GM10248 (cell line): ENCODE measurements at regions not wholly inside any gene's neighbourhood (a gene's known extent, or its start where the extent isn't known, plus 50 kb on each side); places are given as distances from the start of the nearest gene placed in this dataset.
"Not testable (repeated sequence)": the region's sequence is repeated elsewhere in the genome, so short reads cannot be mapped to it uniquely, and the experiment has no call there.

ENCODE experiments used
- CTCF ChIA-PET: fragments of 300-600 bp; sonication (Branson Sonifier 250); formaldehyde crosslinking; extraction: SDS; loops from one replicate; lab custom pipeline; 2021; ENCODE audit warnings: antibody characterized with exemption; lab: Yijun Ruan, JAX
- POLR2A ChIA-PET: fragments of 350-650 bp; sonication (Branson Sonifier 250); formaldehyde crosslinking; extraction: SDS; loops from one replicate; lab custom pipeline; 2020; ENCODE audit warnings: antibody characterized with exemption; lab: Yijun Ruan, JAX
- DNase-seq: peaks from one replicate; pipeline ENCODE4 v3.0.0; 2012; ENCODE audit errors: extremely low spot score
- CTCF ChIP-seq: IDR thresholded peaks from 2 replicates; pipeline ENCODE4 v1.5.1; 2012; ENCODE audit warnings: mild to moderate bottlenecking, low read depth; ENCODE audit errors: extremely low read depth, missing control alignments, control extremely low read depth

DNA sequence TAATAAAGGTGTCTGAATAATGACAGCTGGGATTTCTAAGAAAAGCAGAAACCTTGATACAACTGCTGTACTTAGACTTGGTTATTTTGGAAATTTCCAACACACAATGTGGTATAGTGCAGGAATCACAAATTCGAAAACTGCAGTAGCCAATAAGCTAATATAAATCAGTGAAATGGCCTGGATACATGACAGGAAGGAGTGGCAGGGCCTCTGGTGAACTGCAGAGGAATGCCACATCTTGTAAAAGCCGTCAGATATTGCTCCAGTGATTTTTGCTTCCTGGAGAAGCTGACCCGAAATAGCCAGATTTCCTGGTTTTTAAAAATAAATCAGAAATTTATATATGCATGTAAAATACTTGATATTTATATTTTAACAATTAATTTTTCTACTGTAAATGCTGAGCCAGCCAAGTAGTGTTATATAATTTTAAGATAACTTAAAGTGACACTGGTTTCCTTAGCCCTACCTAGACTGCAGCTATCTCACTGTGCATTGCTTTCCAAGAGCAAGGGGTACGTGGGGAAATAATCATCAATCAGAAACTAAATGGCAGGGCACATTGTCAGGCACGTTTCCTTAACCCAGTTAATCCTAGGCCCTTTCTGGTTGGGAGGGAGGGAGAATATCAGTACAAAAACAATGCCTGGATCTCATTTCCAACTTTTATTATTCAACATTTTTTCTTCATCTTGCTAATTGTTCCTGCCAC, 182.4 kb downstream of the RASEF start:
- no peak for DNase-seq
- no peak for TF ChIP-seq CTCF
- CTCF ChIA-PET: no interaction called here
- POLR2A ChIA-PET: no interaction called here

DNA sequence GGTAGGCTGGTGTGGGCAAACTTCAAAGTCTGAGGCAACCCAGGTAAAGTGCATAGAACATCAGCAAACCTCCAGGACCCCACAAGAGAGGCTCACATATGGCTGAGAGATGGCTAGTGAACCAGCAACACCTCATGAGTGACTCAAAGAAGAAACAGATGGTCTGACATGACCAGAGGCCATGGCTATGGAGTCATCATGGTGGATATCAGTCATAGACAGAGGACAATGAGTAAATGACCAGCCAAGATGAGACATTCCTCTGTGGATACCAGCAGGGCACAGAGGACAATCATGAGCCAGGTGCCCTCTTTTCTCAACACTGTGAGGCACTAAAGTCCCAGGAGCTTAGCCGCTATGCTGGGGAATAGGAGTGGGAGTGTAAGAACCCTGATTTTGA, 180.8 kb downstream of the RASEF start:
- DNase-seq: no peak
- CTCF ChIA-PET: interaction anchor here (1.0 kb wide), 1 partner anchor 11 kb away, joined by 3 read pairs; no protein-coding TSS in a partner anchor
- TF ChIP-seq CTCF: no peak
- POLR2A ChIA-PET: no interaction called here

DNA sequence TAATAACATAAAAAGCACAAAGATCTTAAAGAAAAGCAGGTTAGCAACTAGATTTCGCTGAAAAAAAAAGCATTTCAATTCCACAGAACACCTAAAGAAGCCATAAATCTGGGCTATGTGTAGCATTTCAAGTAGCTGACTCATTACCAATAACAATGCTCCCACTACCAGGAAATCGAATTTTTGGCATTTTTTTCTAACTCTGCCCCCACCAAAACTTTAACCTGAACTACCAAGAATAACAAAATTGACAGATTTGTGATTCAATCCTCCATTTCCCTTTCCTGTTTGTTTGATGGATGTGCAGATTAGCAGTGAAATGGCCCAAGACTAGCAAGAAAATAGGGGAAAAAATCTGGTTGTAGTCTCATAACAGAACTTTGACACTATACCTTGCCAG, 180.2 kb downstream of the RASEF start:
- no peak for TF ChIP-seq CTCF
- CTCF ChIA-PET: interaction anchor here (1.0 kb wide), 1 partner anchor 10 kb away, joined by 3 read pairs; no protein-coding TSS in a partner anchor
- POLR2A ChIA-PET: no interaction called here
- no peak for DNase-seq

DNA sequence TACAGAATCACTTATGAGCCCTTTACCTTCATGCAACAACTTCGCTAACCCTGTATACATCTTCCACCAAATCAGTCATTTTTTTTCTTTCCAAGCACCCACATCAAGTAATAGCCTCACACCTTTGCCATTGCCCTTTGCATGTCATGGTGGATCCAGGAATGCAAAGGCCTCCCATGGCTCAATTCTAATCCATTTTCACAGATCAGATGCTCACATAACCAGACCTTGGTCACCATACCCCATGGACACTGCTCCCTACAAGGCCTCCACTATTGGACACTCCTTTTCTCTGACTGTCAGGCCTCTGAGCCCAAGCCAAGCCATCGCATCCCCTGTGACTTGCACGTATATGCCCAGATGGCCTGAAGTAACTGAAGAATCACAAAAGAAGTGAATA, 179.5 kb downstream of the RASEF start:
- CTCF ChIA-PET: no interaction called here
- no peak for TF ChIP-seq CTCF
- POLR2A ChIA-PET: no interaction called here
- DNase-seq: no peak

DNA sequence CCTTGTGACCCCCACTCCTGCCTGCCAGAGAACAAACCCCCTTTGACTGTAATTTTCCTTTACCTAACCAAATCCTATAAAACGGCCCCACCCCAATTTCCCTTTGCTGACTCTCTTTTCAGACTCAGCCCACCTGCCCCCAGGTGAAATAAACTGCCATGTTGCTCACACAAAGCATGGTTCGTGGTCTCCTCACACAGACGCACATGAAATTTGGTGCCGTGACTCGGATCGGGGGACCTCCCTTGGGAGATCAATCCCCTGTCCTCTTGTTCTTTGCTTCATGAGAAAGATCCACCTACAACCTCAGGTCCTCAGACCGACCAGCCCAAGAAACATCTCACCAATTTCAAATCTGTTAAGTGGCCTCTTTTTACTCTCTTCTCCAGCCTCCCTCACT, 179.0 kb downstream of the RASEF start:
- CTCF ChIA-PET, POLR2A ChIA-PET, DNase-seq: not testable (repeated sequence)

DNA sequence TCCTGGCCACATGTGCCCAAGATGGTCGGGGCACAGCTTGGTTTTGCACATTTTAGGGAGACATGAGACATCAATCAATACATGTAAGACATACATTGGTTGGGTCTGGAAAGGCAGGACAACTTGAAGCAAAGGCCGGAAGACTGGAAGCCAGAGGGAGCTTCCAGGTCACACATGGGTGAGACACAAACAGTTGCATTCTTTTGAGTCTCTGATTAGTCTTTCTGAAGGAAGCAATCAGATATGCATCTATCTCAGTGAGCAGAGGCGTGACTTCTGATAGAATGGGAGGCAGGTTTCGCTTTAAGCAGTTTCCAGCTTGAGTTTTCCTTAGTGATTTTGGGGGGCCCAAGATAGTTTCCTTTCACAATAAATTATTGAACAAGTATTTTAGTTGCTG, 172.5 kb downstream of the RASEF start:
- no peak for TF ChIP-seq CTCF
- DNase-seq: no peak
- ChIA-PET POLR2A (no interaction called here), CTCF (no interaction called here)

DNA sequence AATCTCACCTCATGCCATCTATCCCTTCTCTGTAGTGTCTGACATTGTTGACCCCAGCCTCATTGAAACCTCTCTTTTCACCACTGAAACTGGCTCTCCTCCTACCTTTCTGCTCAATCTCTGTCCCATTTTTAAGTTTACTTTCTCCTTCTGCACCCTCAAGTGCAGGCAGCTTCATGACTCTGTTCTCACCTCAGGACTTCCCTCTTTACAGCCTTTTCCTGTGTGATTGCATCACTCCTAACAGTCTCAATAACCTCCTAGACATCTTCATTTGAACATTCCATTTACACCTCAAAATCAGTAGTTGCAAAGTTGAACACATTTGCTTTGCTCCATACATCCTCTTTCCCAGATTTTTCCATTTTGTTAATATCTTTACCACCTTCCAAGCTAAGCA, 172.1 kb downstream of the RASEF start:
- TF ChIP-seq CTCF: no peak
- no peak for DNase-seq
- ChIA-PET CTCF (no interaction called here), POLR2A (no interaction called here)
